PC-3 (cell line): ENCODE measurements at regions not wholly inside any gene's neighbourhood (a gene's known extent, or its start where the extent isn't known, plus 50 kb on each side); places are given as distances from the start of the nearest gene placed in this dataset.

ENCODE experiments used
- CTCF ChIP-seq: fragments of 300-600 bp; sonication (generic); conservative IDR thresholded peaks from 2 replicates; pipeline ENCODE4 v1.5.1; 2017; ENCODE audit warnings: antibody characterized with exemption, low read depth, mild to moderate bottlenecking, low read length
- EZH2 ChIP-seq: fragments of 300-600 bp; sonication (generic); IDR thresholded peaks from one replicate; pipeline ENCODE4 v1.6.1; 2017; ENCODE audit warnings: antibody characterized with exemption, mild to moderate bottlenecking, low read length; ENCODE audit not compliant: unreplicated experiment

DNA sequence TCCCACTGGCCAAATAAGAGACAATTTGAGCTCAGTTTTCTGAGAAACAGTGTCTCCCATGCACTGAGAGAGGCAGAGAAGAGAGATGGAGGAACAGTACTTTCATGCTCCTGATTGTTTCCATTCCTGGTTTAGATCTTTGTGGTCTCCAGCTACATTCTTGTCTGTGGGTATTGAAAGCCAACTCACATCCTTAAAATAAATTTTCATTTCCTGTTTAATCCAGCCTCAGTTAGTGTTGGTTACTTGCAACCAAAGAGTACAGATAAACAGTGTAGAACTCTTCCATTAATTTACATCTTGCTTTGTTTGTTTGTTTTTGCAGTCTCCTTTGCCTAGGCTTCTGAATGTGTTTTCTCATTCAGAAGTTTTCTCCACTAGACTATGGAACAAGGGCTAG lies 123.7 kb upstream of the CLSTN2 start:
- TF ChIP-seq CTCF (no peak), EZH2 (no peak)
